ENCODE measurements at regions not wholly inside any gene's neighbourhood (a gene's known extent, or its start where the extent isn't known, plus 50 kb on each side); places are given as distances from the start of the nearest gene placed in this dataset.

GRCh38 chr11:45553383-45553936 lies 112.0 kb downstream of the CHST1 start:
- no peaks in the 10 kb centered on the region for H3K27me3 ChIP-seq (ENCODE audit: control insufficient read depth, insufficient read depth, low read length)
- DNase-seq (no peak), ATAC-seq (ENCODE audit: low read depth in 2 of 2) (no peak)
- H3K27ac ChIP-seq (ENCODE audit: insufficient read depth, low read length, poor library complexity, severe bottlenecking) = no peak overlapping the region
- Mint-ChIP-seq H3K27me3 (no peaks in the 10 kb centered on the region), H3K4me1 (no peaks in the 10 kb centered on the region), H3K4me3 (no peak overlapping the region), H3K27ac (no peak overlapping the region), H3K9me3 (peaks cover 0 to 2% (median 0%) of the 10 kb centered on the region in 7 donors), H3K36me3 (no peaks in the 10 kb centered on the region)
- H3K36me3 ChIP-seq (ENCODE audit: control insufficient read depth, insufficient read depth, low read length) = no peaks in the 10 kb centered on the region
- no peaks in the 10 kb centered on the region for H3K4me1 ChIP-seq (ENCODE audit: control insufficient read depth, insufficient read depth, low read length, poor library complexity, severe bottlenecking)
- no peak overlapping the region for H3K4me3 ChIP-seq (ENCODE audit: low read depth, low read length)
- H3K9me3 ChIP-seq (ENCODE audit: control insufficient read depth in 2 of 2, low read length in 2 of 2) = no peaks in the 10 kb centered on the region

GRCh38 chr11:45551191-45551713 lies 114.2 kb downstream of the CHST1 start:
- Mint-ChIP-seq H3K27me3 (peaks cover 4% of the 10 kb centered on the region), H3K4me1 (no peaks in the 10 kb centered on the region), H3K9me3 (peaks cover 0 to 2% (median 0%) of the 10 kb centered on the region in 7 donors), H3K27ac (no peak overlapping the region), H3K36me3 (peaks cover 3% of the 10 kb centered on the region), H3K4me3 (no peak overlapping the region)
- H3K27ac ChIP-seq (ENCODE audit: insufficient read depth, low read length, poor library complexity, severe bottlenecking) = no peak overlapping the region
- no peaks in the 10 kb centered on the region for H3K27me3 ChIP-seq (ENCODE audit: control insufficient read depth, insufficient read depth, low read length)
- H3K4me3 ChIP-seq (ENCODE audit: low read depth, low read length) = no peak overlapping the region
- DNase-seq (no peak), ATAC-seq (ENCODE audit: low read depth in 2 of 2) (no peak)
- H3K4me1 ChIP-seq (ENCODE audit: control insufficient read depth, insufficient read depth, low read length, poor library complexity, severe bottlenecking) = no peaks in the 10 kb centered on the region
- no peaks in the 10 kb centered on the region for H3K36me3 ChIP-seq (ENCODE audit: control insufficient read depth, insufficient read depth, low read length)
- H3K9me3 ChIP-seq (ENCODE audit: control insufficient read depth in 2 of 2, low read length in 2 of 2) = no peaks in the 10 kb centered on the region

GRCh38 chr11:45549257-45549656 lies 116.2 kb downstream of the CHST1 start:
- H3K9me3 ChIP-seq (ENCODE audit: control insufficient read depth in 2 of 2, low read length in 2 of 2) = no peaks in the 10 kb centered on the region
- Mint-ChIP-seq H3K9me3 (peaks cover 0 to 2% (median 0%) of the 10 kb centered on the region in 7 donors), H3K4me3 (no peak overlapping the region), H3K36me3 (peaks cover 3% of the 10 kb centered on the region), H3K27ac (no peak overlapping the region), H3K27me3 (peaks cover 4% of the 10 kb centered on the region), H3K4me1 (no peaks in the 10 kb centered on the region)
- no peaks in the 10 kb centered on the region for H3K36me3 ChIP-seq (ENCODE audit: control insufficient read depth, insufficient read depth, low read length)
- no peak overlapping the region for H3K27ac ChIP-seq (ENCODE audit: insufficient read depth, low read length, poor library complexity, severe bottlenecking)
- H3K27me3 ChIP-seq (ENCODE audit: control insufficient read depth, insufficient read depth, low read length) = no peaks in the 10 kb centered on the region
- H3K4me1 ChIP-seq (ENCODE audit: control insufficient read depth, insufficient read depth, low read length, poor library complexity, severe bottlenecking) = no peaks in the 10 kb centered on the region
- DNase-seq (no peak), ATAC-seq (ENCODE audit: low read depth in 2 of 2) (no peak)
- H3K4me3 ChIP-seq (ENCODE audit: low read depth, low read length) = no peak overlapping the region

GRCh38 chr11:45546366-45546765 lies 119.1 kb downstream of the CHST1 start:
- H3K27me3 Mint-ChIP-seq = peaks cover 9% of the 10 kb centered on the region
- H3K36me3 ChIP-seq (ENCODE audit: control insufficient read depth, insufficient read depth, low read length) = no peaks in the 10 kb centered on the region
- peaks cover 0 to 3% (median 0%) of the 10 kb centered on the region in 7 donors for H3K9me3 Mint-ChIP-seq
- H3K4me1 Mint-ChIP-seq = no peaks in the 10 kb centered on the region
- H3K4me3 Mint-ChIP-seq = no peak overlapping the region
- H3K27me3 ChIP-seq (ENCODE audit: control insufficient read depth, insufficient read depth, low read length) = no peaks in the 10 kb centered on the region
- peak overlapping the region in 1 of 3 donors; percentile 50 for H3K27ac Mint-ChIP-seq
- H3K36me3 Mint-ChIP-seq = peaks cover 3% of the 10 kb centered on the region
- DNase-seq (no peak), ATAC-seq (ENCODE audit: low read depth in 2 of 2) (no peak)
- H3K9me3 ChIP-seq (ENCODE audit: control insufficient read depth in 2 of 2, low read length in 2 of 2) = no peaks in the 10 kb centered on the region
- H3K4me3 ChIP-seq (ENCODE audit: low read depth, low read length) = no peak overlapping the region
- no peaks in the 10 kb centered on the region for H3K4me1 ChIP-seq (ENCODE audit: control insufficient read depth, insufficient read depth, low read length, poor library complexity, severe bottlenecking)
- H3K27ac ChIP-seq (ENCODE audit: insufficient read depth, low read length, poor library complexity, severe bottlenecking) = no peak overlapping the region

- no peak overlapping the region for H3K27ac Mint-ChIP-seq
- H3K4me3 Mint-ChIP-seq = no peak overlapping the region
- ATAC-seq (ENCODE audit: low read depth in 2 of 2) (no peak), DNase-seq (no peak)
- H3K27me3 Mint-ChIP-seq = peaks cover 9% of the 10 kb centered on the region
- peaks cover 3% of the 10 kb centered on the region for H3K36me3 Mint-ChIP-seq
- no peaks in the 10 kb centered on the region for H3K27me3 ChIP-seq (ENCODE audit: control insufficient read depth, insufficient read depth, low read length)
- H3K9me3 Mint-ChIP-seq = peaks cover 0 to 3% (median 0%) of the 10 kb centered on the region in 7 donors
- H3K36me3 ChIP-seq (ENCODE audit: control insufficient read depth, insufficient read depth, low read length) = no peaks in the 10 kb centered on the region
- H3K4me1 ChIP-seq (ENCODE audit: control insufficient read depth, insufficient read depth, low read length, poor library complexity, severe bottlenecking) = no peaks in the 10 kb centered on the region
- H3K4me3 ChIP-seq (ENCODE audit: low read depth, low read length) = no peak overlapping the region
- no peaks in the 10 kb centered on the region for H3K4me1 Mint-ChIP-seq
- no peaks in the 10 kb centered on the region for H3K9me3 ChIP-seq (ENCODE audit: control insufficient read depth in 2 of 2, low read length in 2 of 2)
- H3K27ac ChIP-seq (ENCODE audit: insufficient read depth, low read length, poor library complexity, severe bottlenecking) = no peak overlapping the region
Measured at GRCh38 chr11:45544826-45545225, 120.6 kb downstream of the CHST1 start.

- Mint-ChIP-seq H3K4me3 (no peak overlapping the region), H3K27me3 (peaks cover 9% of the 10 kb centered on the region), H3K9me3 (peaks cover 0 to 3% (median 0%) of the 10 kb centered on the region in 7 donors), H3K27ac (no peak overlapping the region), H3K4me1 (no peaks in the 10 kb centered on the region), H3K36me3 (peaks cover 3% of the 10 kb centered on the region)
- DNase-seq (peak in 1 of 3 donors; percentile 2), ATAC-seq (ENCODE audit: low read depth in 2 of 2) (no peak)
- no peaks in the 10 kb centered on the region for H3K9me3 ChIP-seq (ENCODE audit: control insufficient read depth in 2 of 2, low read length in 2 of 2)
- H3K27ac ChIP-seq (ENCODE audit: insufficient read depth, low read length, poor library complexity, severe bottlenecking) = no peak overlapping the region
- no peak overlapping the region for H3K4me3 ChIP-seq (ENCODE audit: low read depth, low read length)
- no peaks in the 10 kb centered on the region for H3K36me3 ChIP-seq (ENCODE audit: control insufficient read depth, insufficient read depth, low read length)
- no peaks in the 10 kb centered on the region for H3K4me1 ChIP-seq (ENCODE audit: control insufficient read depth, insufficient read depth, low read length, poor library complexity, severe bottlenecking)
- no peaks in the 10 kb centered on the region for H3K27me3 ChIP-seq (ENCODE audit: control insufficient read depth, insufficient read depth, low read length)
Measured at GRCh38 chr11:45543808-45544422, 121.5 kb downstream of the CHST1 start.

GRCh38 chr11:45543081-45543480 lies 122.3 kb downstream of the CHST1 start:
- Mint-ChIP-seq H3K4me1 (no peaks in the 10 kb centered on the region), H3K9me3 (peaks cover 0 to 3% (median 0%) of the 10 kb centered on the region in 7 donors), H3K36me3 (peaks cover 3% of the 10 kb centered on the region), H3K27me3 (peaks cover 9% of the 10 kb centered on the region), H3K4me3 (no peak overlapping the region), H3K27ac (no peak overlapping the region)
- H3K36me3 ChIP-seq (ENCODE audit: control insufficient read depth, insufficient read depth, low read length) = no peaks in the 10 kb centered on the region
- ATAC-seq (ENCODE audit: low read depth in 2 of 2) = no peak
- no peak overlapping the region for H3K27ac ChIP-seq (ENCODE audit: insufficient read depth, low read length, poor library complexity, severe bottlenecking)
- DNase-seq = no peak
- H3K4me1 ChIP-seq (ENCODE audit: control insufficient read depth, insufficient read depth, low read length, poor library complexity, severe bottlenecking) = no peaks in the 10 kb centered on the region
- H3K27me3 ChIP-seq (ENCODE audit: control insufficient read depth, insufficient read depth, low read length) = no peaks in the 10 kb centered on the region
- H3K4me3 ChIP-seq (ENCODE audit: low read depth, low read length) = no peak overlapping the region
- no peaks in the 10 kb centered on the region for H3K9me3 ChIP-seq (ENCODE audit: control insufficient read depth in 2 of 2, low read length in 2 of 2)
